CD4-positive, alpha-beta memory T cell (primary cell): ENCODE measurements at regions not wholly inside any gene's neighbourhood (a gene's known extent, or its start where the extent isn't known, plus 50 kb on each side); places are given as distances from the start of the nearest gene placed in this dataset.

Experiments used
- CTCF ChIA-PET: fragments of 350-600 bp; sonication (Branson Sonifier 250); formaldehyde crosslinking; loops from one replicate; lab custom pipeline; 2021; ENCODE audit warnings: inconsistent platforms; ENCODE audit not compliant: partially characterized antibody; lab: Charles Lee
- POLR2A ChIA-PET: fragments of 350-600 bp; sonication (Branson Sonifier 250); formaldehyde crosslinking; loops from one replicate; lab custom pipeline; 2021; ENCODE audit not compliant: partially characterized antibody; lab: Charles Lee
- DNase-seq, 5 donors: peaks; one replicate each; pipeline versions ENCODE4 v3.0.0 to v3.0.0-alpha.2; 2020 to 2022; ENCODE audit warnings: mixed read lengths in 1 of 5
- H3K27ac ChIP-seq: one replicate; pipeline ENCODE4 v1.7.0; 2013; ENCODE audit warnings: low read depth, low read length
- H3K27me3 ChIP-seq: 2 replicates; pipeline ENCODE4 v1.7.0; 2013; ENCODE audit warnings: mild to moderate bottlenecking, low read length, moderate library complexity; ENCODE audit not compliant: insufficient read depth
- H3K36me3 ChIP-seq: 2 replicates; pipeline ENCODE4 v1.7.0; 2013; ENCODE audit warnings: mild to moderate bottlenecking, low read length, moderate library complexity; ENCODE audit not compliant: insufficient read depth
- H3K4me1 ChIP-seq: 2 replicates; pipeline ENCODE4 v1.7.0; 2013; ENCODE audit warnings: mild to moderate bottlenecking, low read length, moderate library complexity; ENCODE audit not compliant: insufficient read depth
- H3K4me3 ChIP-seq, 2 donors: one replicate each; pipeline ENCODE4 v1.7.0; 2013; ENCODE audit warnings: low read length in 2 of 2, mild to moderate bottlenecking in 1 of 2
- H3K9me3 ChIP-seq, 2 donors: one replicate each; pipeline ENCODE4 v1.7.0; 2013; ENCODE audit warnings: low read length in 2 of 2, control low read depth in 1 of 2; ENCODE audit not compliant: control insufficient read depth in 1 of 2
- H3K27ac Mint-ChIP-seq, 7 donors: one replicate each; pipeline ENCODE4 v1.8.0; 2020 to 2021; ENCODE audit warnings: mixed read lengths in 7 of 7, mild to moderate bottlenecking in 6 of 7, inconsistent platforms in 3 of 7, moderate library complexity in 3 of 7
- H3K27me3 Mint-ChIP-seq, 2 donors: one replicate each; pipeline ENCODE4 v1.8.0; 2020 to 2021; ENCODE audit warnings: mixed read lengths in 2 of 2
- H3K36me3 Mint-ChIP-seq, 2 donors: one replicate each; pipeline ENCODE4 v1.8.0; 2020 to 2021; ENCODE audit warnings: mixed read lengths in 2 of 2, inconsistent platforms in 1 of 2, mild to moderate bottlenecking in 1 of 2
- H3K4me1 Mint-ChIP-seq, 4 donors: one replicate each; pipeline ENCODE4 v1.8.0; 2020 to 2021; ENCODE audit warnings: mixed read lengths in 4 of 4, mild to moderate bottlenecking in 1 of 4
- H3K4me3 Mint-ChIP-seq, 8 donors: one replicate each; pipeline ENCODE4 v1.8.0; 2020 to 2021; ENCODE audit warnings: mixed read lengths in 8 of 8, mild to moderate bottlenecking in 7 of 8, moderate library complexity in 6 of 8, inconsistent platforms in 3 of 8
- H3K9me3 Mint-ChIP-seq, 8 donors: one replicate each; pipeline ENCODE4 v1.8.0; 2020 to 2021; ENCODE audit warnings: mixed read lengths in 8 of 8, mild to moderate bottlenecking in 5 of 8, inconsistent platforms in 3 of 8, moderate library complexity in 1 of 8
- intact Hi-C: fragments of 100-400 bp; cut with micrococcal nuclease; formaldehyde crosslinking; loops from one replicate; pipeline ENCODE4 v1.15.1; 2023

- Histone ChIP-seq H3K27ac (no peak overlapping the region), H3K4me1 (no peaks in the 10 kb centered on the region), H3K27me3 (no peaks in the 10 kb centered on the region), H3K4me3 (no peak overlapping the region), H3K36me3 (no peaks in the 10 kb centered on the region), H3K9me3 (no peaks in the 10 kb centered on the region)
- DNase-seq, result no peak
- Mint-ChIP-seq H3K4me3 (no peak overlapping the region), H3K36me3 (no peaks in the 10 kb centered on the region), H3K9me3 (peaks cover 0 to 16% (median 11%) of the 10 kb centered on the region in 8 donors), H3K27ac (no peak overlapping the region), H3K4me1 (no peaks in the 10 kb centered on the region), H3K27me3 (peaks cover 8 to 16% of the 10 kb centered on the region in 2 donors)
- intact Hi-C loops, result no loop called here
- ChIA-PET POLR2A (no interaction called here), CTCF (no interaction called here)
These were observed 66.5 kb upstream of the IRX3 start for GRCh38 chr16:54353097-54353496.

- CTCF ChIA-PET, result no interaction called here
- Mint-ChIP-seq H3K36me3 (no peaks in the 10 kb centered on the region), H3K4me1 (no peaks in the 10 kb centered on the region), H3K4me3 (no peak overlapping the region), H3K27ac (no peak overlapping the region), H3K9me3 (peaks cover 0 to 16% (median 11%) of the 10 kb centered on the region in 8 donors), H3K27me3 (peaks cover 8 to 11% of the 10 kb centered on the region in 2 donors)
- POLR2A ChIA-PET, result no interaction called here
- DNase-seq, result no peak
- Histone ChIP-seq H3K4me3 (no peak overlapping the region), H3K36me3 (no peaks in the 10 kb centered on the region), H3K4me1 (no peaks in the 10 kb centered on the region), H3K9me3 (no peaks in the 10 kb centered on the region), H3K27me3 (no peaks in the 10 kb centered on the region), H3K27ac (no peak overlapping the region)
- intact Hi-C loops, result no loop called here
These were observed 64.6 kb upstream of the IRX3 start for GRCh38 chr16:54351171-54351570.

- ChIA-PET POLR2A (no interaction called here), CTCF (no interaction called here)
- no peaks in the 10 kb centered on the region for H3K4me1 Mint-ChIP-seq
- no peaks in the 10 kb centered on the region for H3K27me3 ChIP-seq
- H3K4me1 ChIP-seq, result no peaks in the 10 kb centered on the region
- no peaks in the 10 kb centered on the region for H3K36me3 Mint-ChIP-seq
- H3K4me3 Mint-ChIP-seq, result no peak overlapping the region
- H3K4me3 ChIP-seq, result no peak overlapping the region
- peaks cover 8 to 15% of the 10 kb centered on the region in 2 donors for H3K27me3 Mint-ChIP-seq
- no peak for DNase-seq
- no peaks in the 10 kb centered on the region for H3K36me3 ChIP-seq
- intact Hi-C loops, result no loop called here
- H3K9me3 Mint-ChIP-seq, result peaks cover 0 to 8% (median 2%) of the 10 kb centered on the region in 8 donors
- no peak overlapping the region for H3K27ac ChIP-seq
- no peaks in the 10 kb centered on the region for H3K9me3 ChIP-seq
- no peak overlapping the region for H3K27ac Mint-ChIP-seq
These were observed 61.4 kb upstream of the IRX3 start for GRCh38 chr16:54347961-54348360.

DNA sequence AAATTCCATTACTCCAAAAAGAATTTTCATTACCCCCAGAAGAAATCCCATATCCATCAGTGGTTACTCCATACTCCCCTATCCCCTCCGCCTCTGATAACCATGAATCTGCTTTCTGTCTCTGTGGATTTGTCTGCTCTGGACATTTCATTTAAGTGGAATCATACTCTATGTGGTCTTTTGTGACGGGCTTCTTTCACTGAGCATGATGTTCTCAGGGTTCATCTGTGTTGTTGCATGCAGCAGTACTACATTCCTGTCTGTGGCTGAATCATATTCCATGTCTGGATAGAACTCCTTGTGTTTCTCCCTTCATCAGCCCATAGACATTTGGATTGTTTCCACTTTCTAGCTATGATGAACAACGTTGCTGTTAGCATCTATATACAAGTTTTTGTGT is 59.5 kb upstream of the IRX3 start:
- Histone ChIP-seq H3K27me3 (no peaks in the 10 kb centered on the region), H3K36me3 (no peaks in the 10 kb centered on the region), H3K27ac (no peak overlapping the region), H3K4me3 (no peak overlapping the region), H3K4me1 (no peaks in the 10 kb centered on the region), H3K9me3 (no peaks in the 10 kb centered on the region)
- ChIA-PET POLR2A (no interaction called here), CTCF (no interaction called here)
- H3K4me1 Mint-ChIP-seq, result no peaks in the 10 kb centered on the region
- H3K27ac Mint-ChIP-seq, result no peak overlapping the region
- no peaks in the 10 kb centered on the region for H3K9me3 Mint-ChIP-seq
- H3K4me3 Mint-ChIP-seq, result no peak overlapping the region
- H3K36me3 Mint-ChIP-seq, result no peaks in the 10 kb centered on the region
- intact Hi-C loops, result no loop called here
- peaks cover 7 to 11% of the 10 kb centered on the region in 2 donors for H3K27me3 Mint-ChIP-seq
- no peak for DNase-seq

- no peaks in the 10 kb centered on the region for H3K27me3 ChIP-seq
- H3K27ac ChIP-seq, result no peak overlapping the region
- Mint-ChIP-seq H3K27ac (no peak overlapping the region), H3K4me3 (no peak overlapping the region), H3K9me3 (no peaks in the 10 kb centered on the region), H3K36me3 (no peaks in the 10 kb centered on the region), H3K4me1 (no peaks in the 10 kb centered on the region), H3K27me3 (peaks cover 9 to 12% of the 10 kb centered on the region in 2 donors)
- ChIA-PET CTCF (no interaction called here), POLR2A (interaction anchor here (0.6 kb wide), 1 partner anchor 40 kb away, joined by 3 read pairs; no protein-coding TSS in a partner anchor)
- intact Hi-C loops, result no loop called here
- H3K9me3 ChIP-seq, result no peaks in the 10 kb centered on the region
- DNase-seq, result no peak
- no peak overlapping the region for H3K4me3 ChIP-seq
- H3K4me1 ChIP-seq, result no peaks in the 10 kb centered on the region
- H3K36me3 ChIP-seq, result no peaks in the 10 kb centered on the region
These were observed 58.4 kb upstream of the IRX3 start for GRCh38 chr16:54344646-54345630.

- intact Hi-C loops, result no loop called here
- H3K4me3 Mint-ChIP-seq, result no peak overlapping the region
- H3K4me1 Mint-ChIP-seq, result no peaks in the 10 kb centered on the region
- peaks cover 9% of the 10 kb centered on the region in 2 donors for H3K27me3 Mint-ChIP-seq
- no peaks in the 10 kb centered on the region for H3K36me3 ChIP-seq
- H3K4me3 ChIP-seq, result no peak overlapping the region
- H3K9me3 ChIP-seq, result no peaks in the 10 kb centered on the region
- H3K4me1 ChIP-seq, result no peaks in the 10 kb centered on the region
- DNase-seq, result no peak
- H3K36me3 Mint-ChIP-seq, result no peaks in the 10 kb centered on the region
- POLR2A ChIA-PET, result no interaction called here
- H3K27me3 ChIP-seq, result no peaks in the 10 kb centered on the region
- no peak overlapping the region for H3K27ac ChIP-seq
- CTCF ChIA-PET, result no interaction called here
- no peaks in the 10 kb centered on the region for H3K9me3 Mint-ChIP-seq
- no peak overlapping the region for H3K27ac Mint-ChIP-seq
These were observed 56.4 kb upstream of the IRX3 start for GRCh38 chr16:54342966-54343365.

DNA sequence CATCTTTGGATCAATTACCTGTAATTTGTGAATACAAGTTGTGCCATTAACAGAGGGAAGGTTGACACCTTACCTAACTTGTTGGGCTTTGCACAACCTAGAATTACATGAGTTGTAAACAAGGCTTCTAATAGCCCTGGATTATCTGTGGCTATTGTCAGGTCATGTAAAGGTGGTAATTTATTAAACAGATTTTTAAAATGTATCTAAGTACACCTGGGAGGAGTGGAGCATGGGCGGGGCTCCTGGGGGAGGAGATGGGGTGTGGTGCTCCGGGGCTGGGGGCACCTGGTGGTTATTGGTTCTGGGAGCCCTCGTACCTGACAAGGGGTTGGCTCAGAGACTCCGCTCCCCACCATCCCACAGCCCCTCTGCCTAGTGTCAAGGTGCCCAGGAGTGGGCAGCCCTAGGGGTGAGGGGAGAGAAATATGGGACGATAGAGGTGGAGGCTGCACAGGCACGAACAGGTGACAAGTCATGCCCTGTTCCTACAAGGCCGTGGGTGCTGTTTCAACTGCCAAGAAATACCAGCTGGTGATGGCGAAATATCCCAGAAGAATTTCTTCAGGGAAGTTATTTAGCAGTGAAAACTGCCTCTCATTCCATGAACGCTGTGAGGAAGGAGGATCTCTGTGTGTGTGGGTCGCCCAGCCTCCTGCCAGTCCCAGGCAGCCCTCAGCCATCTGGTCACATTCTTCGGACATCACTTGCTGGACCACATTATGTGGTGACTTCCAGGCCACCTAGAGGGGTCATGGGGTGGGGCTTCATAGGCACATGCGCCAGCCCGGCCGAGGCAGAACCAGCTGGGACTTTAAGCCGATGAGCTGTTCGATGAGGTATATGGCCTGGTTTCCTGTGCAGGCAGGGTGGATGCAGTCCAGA is 55.5 kb upstream of the IRX3 start:
- no peak overlapping the region for H3K4me3 Mint-ChIP-seq
- Histone ChIP-seq H3K4me1 (no peaks in the 10 kb centered on the region), H3K36me3 (no peaks in the 10 kb centered on the region), H3K4me3 (no peak overlapping the region), H3K9me3 (no peaks in the 10 kb centered on the region), H3K27me3 (no peaks in the 10 kb centered on the region), H3K27ac (no peak overlapping the region)
- H3K27me3 Mint-ChIP-seq, result peaks cover 9 to 11% of the 10 kb centered on the region in 2 donors
- POLR2A ChIA-PET, result no interaction called here
- no peak overlapping the region for H3K27ac Mint-ChIP-seq
- CTCF ChIA-PET, result no interaction called here
- no peaks in the 10 kb centered on the region for H3K9me3 Mint-ChIP-seq
- DNase-seq, result no peak
- intact Hi-C loops, result no loop called here
- no peaks in the 10 kb centered on the region for H3K36me3 Mint-ChIP-seq
- no peaks in the 10 kb centered on the region for H3K4me1 Mint-ChIP-seq
